ENCODE measurements at regions not wholly inside any gene's neighbourhood (a gene's known extent, or its start where the extent isn't known, plus 50 kb on each side); places are given as distances from the start of the nearest gene placed in this dataset.

- TF ChIP-seq CTCF (conservative IDR thresholded peaks at IDR 0.05; ENCODE audit: low read depth in 2 of 2) (no peak), CREB1 (CRISPR knock-in tag; IDR thresholded peaks at IDR 0.05; ENCODE audit: low read depth) (no peak), REST (IDR thresholded peaks at IDR 0.05; ENCODE audit: unreplicated experiment) (no peak), POLR2AphosphoS5 (IDR thresholded peaks at IDR 0.05; ENCODE audit: low read depth) (no peak), EZH2phosphoT487 (IDR thresholded peaks at IDR 0.05; ENCODE audit: unreplicated experiment) (no peak), EZH2 (IDR thresholded peaks at IDR 0.05; ENCODE audit: low read depth, unreplicated experiment) (no peak), ZNF331 (CRISPR knock-in tag; IDR thresholded peaks at IDR 0.05; ENCODE audit: low read depth) (no peak), JUNB (IDR thresholded peaks at IDR 0.05; ENCODE audit: unreplicated experiment) (no peak), ZNF114 (CRISPR knock-in tag; IDR thresholded peaks at IDR 0.05) (no peak)
Observed at GRCh38 chr2:133900909-133901308, 332.6 kb upstream of the NCKAP5 start.

Data from GM23338 (cell line).